Keratinocyte (primary cell): ENCODE measurements at regions not wholly inside any gene's neighbourhood (a gene's known extent, or its start where the extent isn't known, plus 50 kb on each side); places are given as distances from the start of the nearest gene placed in this dataset.

Source experiments
- EZH2 ChIP-seq: IDR thresholded peaks from one replicate; pipeline ENCODE4 v1.6.1; 2012; ENCODE audit warnings: inconsistent platforms, mild to moderate bottlenecking, low read length, moderate library complexity
- TF ChIP-seq, protein P1 (sequence below), 3 experiments: IDR thresholded peaks in 1 of 3; conservative IDR thresholded peaks in 1 of 3; optimal IDR thresholded peaks in 1 of 3; 2 replicates in 2 of 3; 3 replicates in 1 of 3; pipeline versions ENCODE3 to v1.5.1; 2011; ENCODE audit warnings: low read length in 3 of 3, mild to moderate bottlenecking in 3 of 3, moderate library complexity in 2 of 3, control low read depth in 1 of 3, inconsistent platforms in 1 of 3; ENCODE audit not compliant: insufficient read depth in 2 of 3; ENCODE audit errors: extremely low read depth in 1 of 3

GRCh38 chr4:156501962-156502361 lies 469.6 kb downstream of the PDGFC start:
- TF ChIP-seq, protein P1, sequence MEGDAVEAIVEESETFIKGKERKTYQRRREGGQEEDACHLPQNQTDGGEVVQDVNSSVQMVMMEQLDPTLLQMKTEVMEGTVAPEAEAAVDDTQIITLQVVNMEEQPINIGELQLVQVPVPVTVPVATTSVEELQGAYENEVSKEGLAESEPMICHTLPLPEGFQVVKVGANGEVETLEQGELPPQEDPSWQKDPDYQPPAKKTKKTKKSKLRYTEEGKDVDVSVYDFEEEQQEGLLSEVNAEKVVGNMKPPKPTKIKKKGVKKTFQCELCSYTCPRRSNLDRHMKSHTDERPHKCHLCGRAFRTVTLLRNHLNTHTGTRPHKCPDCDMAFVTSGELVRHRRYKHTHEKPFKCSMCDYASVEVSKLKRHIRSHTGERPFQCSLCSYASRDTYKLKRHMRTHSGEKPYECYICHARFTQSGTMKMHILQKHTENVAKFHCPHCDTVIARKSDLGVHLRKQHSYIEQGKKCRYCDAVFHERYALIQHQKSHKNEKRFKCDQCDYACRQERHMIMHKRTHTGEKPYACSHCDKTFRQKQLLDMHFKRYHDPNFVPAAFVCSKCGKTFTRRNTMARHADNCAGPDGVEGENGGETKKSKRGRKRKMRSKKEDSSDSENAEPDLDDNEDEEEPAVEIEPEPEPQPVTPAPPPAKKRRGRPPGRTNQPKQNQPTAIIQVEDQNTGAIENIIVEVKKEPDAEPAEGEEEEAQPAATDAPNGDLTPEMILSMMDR (optimal IDR thresholded peaks at IDR 0.05 in 1 of 3, IDR thresholded peaks at IDR 0.05 in 1 of 3, conservative IDR thresholded peaks at IDR 0.05 in 1 of 3; ENCODE audit: extremely low read depth in 1 of 3, insufficient read depth in 2 of 3, low read length in 3 of 3), result no peak
- TF ChIP-seq EZH2, result no peak
